ENCODE measurements at regions not wholly inside any gene's neighbourhood (a gene's known extent, or its start where the extent isn't known, plus 50 kb on each side); places are given as distances from the start of the nearest gene placed in this dataset.
"Not testable (repeated sequence)": the region's sequence is repeated elsewhere in the genome, so short reads cannot be mapped to it uniquely, and the experiment has no call there.

- Histone ChIP-seq H4K20me1 (ENCODE audit: control insufficient read depth, extremely low read depth, insufficient read depth, low read length) (no peaks in the 10 kb centered on the region), H3K4me3 (replicated peaks in 1 of 4; ENCODE audit: control extremely low read depth in 1 of 4, insufficient read depth in 1 of 4, low read depth in 3 of 4, low read length in 4 of 4) (no peak overlapping the region), H3K27me3 (ENCODE audit: control insufficient read depth, insufficient read depth, low read length) (peaks cover 7% of the 10 kb centered on the region), H2AFZ (ENCODE audit: low read length) (no peak overlapping the region), H3K9me3 (ENCODE audit: control insufficient read depth, insufficient read depth, low read depth, low read length) (no peaks in the 10 kb centered on the region), H3K9ac (ENCODE audit: insufficient read depth, low read length) (no peak overlapping the region), H3K79me2 (ENCODE audit: control insufficient read depth, insufficient read depth, low read length) (no peaks in the 10 kb centered on the region), H3K36me3 (ENCODE audit: control insufficient read depth, insufficient read depth, low read length) (no peaks in the 10 kb centered on the region), H3K4me1 (ENCODE audit: control insufficient read depth, extremely low read depth, insufficient read depth, low read length) (no peaks in the 10 kb centered on the region), H3K4me2 (ENCODE audit: extremely low read depth, insufficient read depth, low read length) (no peak overlapping the region), H3K27ac (ENCODE audit: insufficient read depth, low read length) (no peak overlapping the region)
- TF ChIP-seq CTCF (conservative IDR thresholded peaks at IDR 0.05 in 1 of 2, IDR thresholded peaks at IDR 0.05 in 1 of 2; ENCODE audit: low read depth in 1 of 2, low read length in 2 of 2) (no peak), EZH2 (IDR thresholded peaks at IDR 0.05; ENCODE audit: low read length, missing control alignments) (no peak)
- no peak for DNase-seq (ENCODE audit: low read depth in 2 of 2)
Observed at GRCh38 chr11:115605871-115606497, 101.8 kb upstream of the CADM1 start.

DNA sequence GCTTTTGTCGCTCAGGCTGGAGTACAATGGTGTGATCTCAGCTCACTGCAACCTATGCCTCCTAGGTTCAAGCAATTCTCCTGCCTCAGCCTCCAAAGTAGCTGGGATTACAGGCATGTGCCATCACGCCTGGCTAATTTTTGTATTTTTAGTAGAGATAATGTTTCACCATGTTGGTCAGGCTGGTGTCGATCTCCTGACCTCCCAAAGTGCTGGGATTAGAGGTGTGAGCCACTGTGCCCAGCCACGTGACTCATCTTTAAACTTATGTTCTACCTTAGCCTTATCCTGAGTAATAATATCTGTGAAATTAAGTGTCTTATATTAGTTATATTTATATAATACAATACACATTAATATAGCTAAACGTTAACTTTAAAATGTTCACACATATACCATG is 101.2 kb upstream of the CADM1 start:
- not testable (repeated sequence) for H3K4me1 ChIP-seq (ENCODE audit: control insufficient read depth, extremely low read depth, insufficient read depth, low read length); H4K20me1 ChIP-seq (ENCODE audit: control insufficient read depth, extremely low read depth, insufficient read depth, low read length); H3K4me3 ChIP-seq (replicated peaks in 1 of 4; ENCODE audit: control extremely low read depth in 1 of 4, insufficient read depth in 1 of 4, low read depth in 3 of 4, low read length in 4 of 4); H3K9me3 ChIP-seq (ENCODE audit: control insufficient read depth, insufficient read depth, low read depth, low read length); H3K4me2 ChIP-seq (ENCODE audit: extremely low read depth, insufficient read depth, low read length); H3K36me3 ChIP-seq (ENCODE audit: control insufficient read depth, insufficient read depth, low read length); H2AFZ ChIP-seq (ENCODE audit: low read length); H3K27ac ChIP-seq (ENCODE audit: insufficient read depth, low read length); DNase-seq (ENCODE audit: low read depth in 2 of 2); H3K9ac ChIP-seq (ENCODE audit: insufficient read depth, low read length); H3K27me3 ChIP-seq (ENCODE audit: control insufficient read depth, insufficient read depth, low read length); H3K79me2 ChIP-seq (ENCODE audit: control insufficient read depth, insufficient read depth, low read length)

DNA sequence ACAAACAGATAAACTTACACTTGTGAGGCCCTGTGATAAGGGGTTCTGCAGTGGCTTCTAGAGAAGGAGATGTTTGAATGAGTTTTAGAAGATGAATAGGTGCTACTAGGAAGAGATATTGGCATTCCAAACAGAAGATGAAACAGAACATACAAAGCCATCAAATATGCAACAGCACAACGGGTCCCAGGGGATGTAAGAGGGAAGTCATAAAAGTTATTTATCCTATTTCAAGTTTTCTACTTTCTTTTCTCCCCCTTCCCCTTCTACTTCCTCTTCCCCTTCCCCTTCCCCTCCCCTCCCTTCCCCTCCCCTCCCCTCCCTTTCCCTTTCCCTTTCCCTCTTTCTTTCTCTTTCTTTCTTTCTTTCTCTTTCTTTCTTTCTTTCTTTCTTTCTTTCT is 94.9 kb upstream of the CADM1 start:
- Histone ChIP-seq H3K79me2 (ENCODE audit: control insufficient read depth, insufficient read depth, low read length) (no peaks in the 10 kb centered on the region), H4K20me1 (ENCODE audit: control insufficient read depth, extremely low read depth, insufficient read depth, low read length) (no peaks in the 10 kb centered on the region), H3K9me3 (ENCODE audit: control insufficient read depth, insufficient read depth, low read depth, low read length) (no peaks in the 10 kb centered on the region), H3K27ac (ENCODE audit: insufficient read depth, low read length) (no peak overlapping the region), H3K4me2 (ENCODE audit: extremely low read depth, insufficient read depth, low read length) (no peak overlapping the region), H3K27me3 (ENCODE audit: control insufficient read depth, insufficient read depth, low read length) (no peaks in the 10 kb centered on the region), H3K4me1 (ENCODE audit: control insufficient read depth, extremely low read depth, insufficient read depth, low read length) (no peaks in the 10 kb centered on the region), H2AFZ (ENCODE audit: low read length) (no peak overlapping the region), H3K4me3 (replicated peaks in 1 of 4; ENCODE audit: control extremely low read depth in 1 of 4, insufficient read depth in 1 of 4, low read depth in 3 of 4, low read length in 4 of 4) (no peak overlapping the region), H3K9ac (ENCODE audit: insufficient read depth, low read length) (no peak overlapping the region), H3K36me3 (ENCODE audit: control insufficient read depth, insufficient read depth, low read length) (no peaks in the 10 kb centered on the region)
- no peak for DNase-seq (ENCODE audit: low read depth in 2 of 2)
- no peak for TF ChIP-seq EZH2 (IDR thresholded peaks at IDR 0.05; ENCODE audit: low read length, missing control alignments)
- TF ChIP-seq CTCF (conservative IDR thresholded peaks at IDR 0.05 in 1 of 2, IDR thresholded peaks at IDR 0.05 in 1 of 2; ENCODE audit: low read depth in 1 of 2, low read length in 2 of 2) = no peak
